Naive B cell (primary cell): ENCODE measurements at regions not wholly inside any gene's neighbourhood (a gene's known extent, or its start where the extent isn't known, plus 50 kb on each side); places are given as distances from the start of the nearest gene placed in this dataset.

Experiments
- ATAC-seq, 2 donors: fragments of 150-1000 bp; cut with Tn5 transposase; 2 replicates each; pipeline ENCODE4 v1.10.0; 2021; ENCODE audit warnings: low read depth in 2 of 2, mild to moderate bottlenecking in 2 of 2, moderate library complexity in 2 of 2
- DNase-seq: peaks from one replicate; pipeline ENCODE4 v3.0.0; 2022
- H3K27ac Mint-ChIP-seq, 6 donors: one replicate each; pipeline ENCODE4 v1.8.0; 2020 to 2022; ENCODE audit warnings: mild to moderate bottlenecking in 6 of 6, mixed read lengths in 6 of 6, moderate library complexity in 5 of 6, inconsistent platforms in 2 of 6
- H3K27me3 Mint-ChIP-seq, 3 donors: one replicate each; pipeline ENCODE4 v1.8.0; 2021 to 2022; ENCODE audit warnings: mixed read lengths in 3 of 3, mild to moderate bottlenecking in 1 of 3
- H3K36me3 Mint-ChIP-seq, 2 donors: one replicate each; pipeline ENCODE4 v1.8.0; 2020 to 2022; ENCODE audit warnings: mixed read lengths in 2 of 2, inconsistent platforms in 1 of 2, mild to moderate bottlenecking in 1 of 2
- H3K4me1 Mint-ChIP-seq, 3 donors: one replicate each; pipeline ENCODE4 v1.8.0; 2020 to 2022; ENCODE audit warnings: mixed read lengths in 3 of 3, inconsistent platforms in 1 of 3, mild to moderate bottlenecking in 1 of 3, moderate library complexity in 1 of 3
- H3K4me3 Mint-ChIP-seq, 8 donors: one replicate each; pipeline ENCODE4 v1.8.0; 2020 to 2022; ENCODE audit warnings: mild to moderate bottlenecking in 8 of 8, mixed read lengths in 8 of 8, moderate library complexity in 8 of 8, inconsistent platforms in 2 of 8
- H3K9me3 Mint-ChIP-seq, 7 donors: one replicate each; pipeline ENCODE4 v1.8.0; 2020 to 2022; ENCODE audit warnings: mixed read lengths in 7 of 7, mild to moderate bottlenecking in 5 of 7, inconsistent platforms in 2 of 7, moderate library complexity in 1 of 7

GRCh38 chr15:31459400-31459748 is 132.7 kb downstream of the KLF13 start:
- Mint-ChIP-seq H3K27ac (peak overlapping the region; percentile 16 to 94 (median 78)), H3K4me1 (peaks cover 29 to 58% (median 42%) of the 10 kb centered on the region in 3 donors), H3K9me3 (peaks cover 0 to 6% (median 4%) of the 10 kb centered on the region in 7 donors), H3K4me3 (peak overlapping the region; percentile 14 to 88 (median 78)), H3K36me3 (peaks cover 0 to 10% of the 10 kb centered on the region in 2 donors), H3K27me3 (no peaks in the 10 kb centered on the region)
- ATAC-seq (peak in 1 of 2 donors; percentile 24), DNase-seq (no peak)

GRCh38 chr15:31461375-31461774 is 134.7 kb downstream of the KLF13 start:
- peak overlapping the region in 1 of 8 donors; percentile 30 for H3K4me3 Mint-ChIP-seq
- no peaks in the 10 kb centered on the region for H3K36me3 Mint-ChIP-seq
- H3K27ac Mint-ChIP-seq: peak overlapping the region in 1 of 6 donors; percentile 76
- H3K27me3 Mint-ChIP-seq: peaks cover 0 to 8% (median 5%) of the 10 kb centered on the region in 3 donors
- no peaks in the 10 kb centered on the region for H3K9me3 Mint-ChIP-seq
- H3K4me1 Mint-ChIP-seq: peaks cover 34 to 67% (median 54%) of the 10 kb centered on the region in 3 donors
- no peak for ATAC-seq
- DNase-seq: no peak

GRCh38 chr15:31461911-31462480 is 135.4 kb downstream of the KLF13 start:
- ATAC-seq (no peak), DNase-seq (no peak)
- Mint-ChIP-seq H3K36me3 (no peaks in the 10 kb centered on the region), H3K4me3 (peak overlapping the region in 1 of 8 donors; percentile 20), H3K4me1 (peaks cover 32 to 67% (median 51%) of the 10 kb centered on the region in 3 donors), H3K9me3 (no peaks in the 10 kb centered on the region), H3K27ac (peak overlapping the region in 1 of 6 donors; percentile 70), H3K27me3 (peaks cover 0 to 8% (median 5%) of the 10 kb centered on the region in 3 donors)

- Mint-ChIP-seq H3K36me3 (no peaks in the 10 kb centered on the region), H3K27me3 (peaks cover 0 to 8% (median 5%) of the 10 kb centered on the region in 3 donors), H3K27ac (peak overlapping the region in 1 of 6 donors; percentile 24), H3K4me1 (peaks cover 23 to 67% (median 47%) of the 10 kb centered on the region in 3 donors), H3K4me3 (no peak overlapping the region), H3K9me3 (no peaks in the 10 kb centered on the region)
- ATAC-seq: no peak
- no peak for DNase-seq
These were observed 137.0 kb downstream of the KLF13 start for GRCh38 chr15:31463521-31464102.

GRCh38 chr15:31464216-31465082 is 137.8 kb downstream of the KLF13 start:
- H3K27ac Mint-ChIP-seq: peak overlapping the region in 1 of 6 donors; percentile 56
- H3K4me3 Mint-ChIP-seq: peak overlapping the region in 3 of 8 donors; percentile 30 to 81 (median 32)
- ATAC-seq (no peak), DNase-seq (no peak)
- peaks cover 0 to 8% (median 5%) of the 10 kb centered on the region in 3 donors for H3K27me3 Mint-ChIP-seq
- H3K36me3 Mint-ChIP-seq: no peaks in the 10 kb centered on the region
- H3K4me1 Mint-ChIP-seq: peaks cover 15 to 59% (median 39%) of the 10 kb centered on the region in 3 donors
- no peaks in the 10 kb centered on the region for H3K9me3 Mint-ChIP-seq

GRCh38 chr15:31465083-31465955 is 138.7 kb downstream of the KLF13 start:
- H3K27me3 Mint-ChIP-seq: peaks cover 0 to 8% (median 5%) of the 10 kb centered on the region in 3 donors
- H3K9me3 Mint-ChIP-seq: no peaks in the 10 kb centered on the region
- peaks cover 14 to 56% (median 38%) of the 10 kb centered on the region in 3 donors for H3K4me1 Mint-ChIP-seq
- H3K36me3 Mint-ChIP-seq: no peaks in the 10 kb centered on the region
- H3K27ac Mint-ChIP-seq: peak overlapping the region in 1 of 6 donors; percentile 56
- H3K4me3 Mint-ChIP-seq: peak overlapping the region in 3 of 8 donors; percentile 32 to 81 (median 56)
- DNase-seq (no peak), ATAC-seq (no peak)

GRCh38 chr15:31467361-31467760 is 140.7 kb downstream of the KLF13 start:
- Mint-ChIP-seq H3K36me3 (no peaks in the 10 kb centered on the region), H3K9me3 (no peaks in the 10 kb centered on the region), H3K27me3 (peaks cover 0 to 8% (median 5%) of the 10 kb centered on the region in 3 donors), H3K4me1 (peaks cover 17 to 58% (median 39%) of the 10 kb centered on the region in 3 donors), H3K27ac (peak overlapping the region in 1 of 6 donors; percentile 82), H3K4me3 (peak overlapping the region in 2 of 8 donors; percentile 15 to 42)
- ATAC-seq: no peak
- no peak for DNase-seq

GRCh38 chr15:31468911-31469785 is 142.5 kb downstream of the KLF13 start:
- ATAC-seq (no peak), DNase-seq (no peak)
- no peak overlapping the region for H3K27ac Mint-ChIP-seq
- H3K4me3 Mint-ChIP-seq: no peak overlapping the region
- H3K36me3 Mint-ChIP-seq: no peaks in the 10 kb centered on the region
- H3K9me3 Mint-ChIP-seq: no peaks in the 10 kb centered on the region
- peaks cover 32 to 68% (median 50%) of the 10 kb centered on the region in 3 donors for H3K4me1 Mint-ChIP-seq
- H3K27me3 Mint-ChIP-seq: peaks cover 0 to 8% (median 5%) of the 10 kb centered on the region in 3 donors

GRCh38 chr15:31469786-31470525 is 143.3 kb downstream of the KLF13 start:
- Mint-ChIP-seq H3K27me3 (peaks cover 0 to 8% (median 5%) of the 10 kb centered on the region in 3 donors), H3K4me1 (peaks cover 34 to 68% (median 48%) of the 10 kb centered on the region in 3 donors), H3K9me3 (no peaks in the 10 kb centered on the region), H3K27ac (peak overlapping the region in 1 of 6 donors; percentile 58), H3K36me3 (no peaks in the 10 kb centered on the region), H3K4me3 (no peak overlapping the region)
- DNase-seq (no peak), ATAC-seq (no peak)

GRCh38 chr15:31470756-31471155 is 144.1 kb downstream of the KLF13 start:
- peak overlapping the region in 3 of 6 donors; percentile 68 to 96 (median 89) for H3K27ac Mint-ChIP-seq
- peaks cover 0 to 2% (median 0%) of the 10 kb centered on the region in 3 donors for H3K27me3 Mint-ChIP-seq
- no peaks in the 10 kb centered on the region for H3K36me3 Mint-ChIP-seq
- H3K4me1 Mint-ChIP-seq: peaks cover 30 to 67% (median 42%) of the 10 kb centered on the region in 3 donors
- ATAC-seq (no peak), DNase-seq (no peak)
- no peaks in the 10 kb centered on the region for H3K9me3 Mint-ChIP-seq
- peak overlapping the region in 3 of 8 donors; percentile 15 to 58 (median 47) for H3K4me3 Mint-ChIP-seq

- DNase-seq (no peak), ATAC-seq (no peak)
- H3K27ac Mint-ChIP-seq: peak overlapping the region in 5 of 6 donors; percentile 86 to 98 (median 96)
- no peaks in the 10 kb centered on the region for H3K27me3 Mint-ChIP-seq
- peak overlapping the region in 4 of 8 donors; percentile 84 to 92 (median 86) for H3K4me3 Mint-ChIP-seq
- H3K4me1 Mint-ChIP-seq: peaks cover 30 to 66% (median 42%) of the 10 kb centered on the region in 3 donors
- no peaks in the 10 kb centered on the region for H3K9me3 Mint-ChIP-seq
- H3K36me3 Mint-ChIP-seq: no peaks in the 10 kb centered on the region
These were observed 145.2 kb downstream of the KLF13 start for GRCh38 chr15:31471731-31472430.
